HG03103 (cell line): ENCODE measurements at regions not wholly inside any gene's neighbourhood (a gene's known extent, or its start where the extent isn't known, plus 50 kb on each side); places are given as distances from the start of the nearest gene placed in this dataset.

ENCODE experiments used
- ATAC-seq: cut with Tn5 transposase; IDR thresholded peaks from one replicate; pipeline ENCODE4 v1.9.1; 2021; ENCODE audit warnings: low read depth; ENCODE audit not compliant: unreplicated experiment

GRCh38 chr2:155442755-155443372, 744.4 kb downstream of the KCNJ3 start:
- no peak for ATAC-seq

- ATAC-seq, result no peak
Observed at GRCh38 chr2:155442088-155442487, 743.6 kb downstream of the KCNJ3 start.

- no peak for ATAC-seq
Observed at GRCh38 chr2:155431004-155431507, 732.6 kb downstream of the KCNJ3 start.

GRCh38 chr2:155427470-155427869, 729.0 kb downstream of the KCNJ3 start:
- no peak for ATAC-seq

GRCh38 chr2:155424518-155424917, 726.0 kb downstream of the KCNJ3 start:
- ATAC-seq, result no peak

- no peak for ATAC-seq
Observed at GRCh38 chr2:155418753-155419152, 720.3 kb downstream of the KCNJ3 start.

- ATAC-seq, result peak; percentile 98
Observed at GRCh38 chr2:155412598-155412997, 714.1 kb downstream of the KCNJ3 start.

GRCh38 chr2:155404433-155405002, 706.0 kb downstream of the KCNJ3 start:
- no peak for ATAC-seq

GRCh38 chr2:155393406-155393805, 694.9 kb downstream of the KCNJ3 start:
- ATAC-seq, result no peak

GRCh38 chr2:155391613-155392130, 693.2 kb downstream of the KCNJ3 start:
- no peak for ATAC-seq

GRCh38 chr2:155389224-155389623, 690.7 kb downstream of the KCNJ3 start:
- ATAC-seq, result no peak

- ATAC-seq, result no peak
Observed at GRCh38 chr2:155384555-155385123, 686.1 kb downstream of the KCNJ3 start.

- no peak for ATAC-seq
Observed at GRCh38 chr2:155382776-155383175, 684.3 kb downstream of the KCNJ3 start.

GRCh38 chr2:155381436-155381835, 682.9 kb downstream of the KCNJ3 start:
- no peak for ATAC-seq

GRCh38 chr2:155379494-155379893, 681.0 kb downstream of the KCNJ3 start:
- ATAC-seq, result no peak

- ATAC-seq, result no peak
Observed at GRCh38 chr2:155377931-155378444, 679.5 kb downstream of the KCNJ3 start.

GRCh38 chr2:155377266-155377680, 678.8 kb downstream of the KCNJ3 start:
- peak; percentile 51 for ATAC-seq

- ATAC-seq, result peak; percentile 44
Observed at GRCh38 chr2:155372969-155373368, 674.5 kb downstream of the KCNJ3 start.

- no peak for ATAC-seq
Observed at GRCh38 chr2:155368934-155369333, 670.4 kb downstream of the KCNJ3 start.

- ATAC-seq, result no peak
Observed at GRCh38 chr2:155364766-155365165, 666.3 kb downstream of the KCNJ3 start.

GRCh38 chr2:155363349-155363888, 664.9 kb downstream of the KCNJ3 start:
- no peak for ATAC-seq
